Testis (tissue), 2 donors: ENCODE measurements at regions not wholly inside any gene's neighbourhood (a gene's known extent, or its start where the extent isn't known, plus 50 kb on each side); places are given as distances from the start of the nearest gene placed in this dataset.

Experiments
- DNase-seq: peaks from one replicate; pipeline ENCODE4 v3.0.0-alpha.2; 2019
- H3K27ac ChIP-seq, 2 donors: fragments of 200-600 bp; sonication (generic); one replicate each; pipeline ENCODE4 v1.5.1; 2019
- H3K27me3 ChIP-seq: fragments of 200-600 bp; sonication (generic); one replicate; pipeline ENCODE4 v1.5.1; 2019
- H3K36me3 ChIP-seq: fragments of 200-600 bp; sonication (generic); one replicate; pipeline ENCODE4 v1.5.1; 2017; ENCODE audit warnings: low read depth; ENCODE audit errors: missing control alignments
- H3K4me1 ChIP-seq: fragments of 200-600 bp; sonication (generic); one replicate; pipeline ENCODE4 v1.5.1; 2019
- H3K4me3 ChIP-seq, 2 donors: fragments of 200-600 bp; sonication (generic); one replicate each; pipeline ENCODE4 v1.5.1; 2017 to 2019
- H3K9me3 ChIP-seq: fragments of 200-600 bp; sonication (generic); one replicate; pipeline ENCODE4 v1.5.1; 2017
- CTCF ChIP-seq, 3 experiments: fragments of 450-650 bp in 2 of 3; fragments of 200-600 bp in 1 of 3; sonication (generic) in 1 of 3; IDR thresholded peaks; one replicate each; pipeline ENCODE4 v1.5.1; 2016 to 2019; ENCODE audit warnings: antibody characterized with exemption in 3 of 3, mild to moderate bottlenecking in 2 of 3, moderate library complexity in 1 of 3
- POLR2A ChIP-seq: fragments of 450-650 bp; IDR thresholded peaks from one replicate; pipeline ENCODE4 v1.6.1; 2017; ENCODE audit warnings: antibody characterized with exemption, mild to moderate bottlenecking, moderate library complexity
- WGBS, 2 donors: methylation state at CpG; one replicate each; pipeline ENCODE4 v1.1.5; 2018; 5-methylcytosine and 5-hydroxymethylcytosine counted together
- intact Hi-C: fragments of 100-400 bp; cut with DNase I; formaldehyde crosslinking; loops from one replicate; pipeline ENCODE4 v1.15.1; 2023; ENCODE audit warnings: low total_unique reads

- H3K27me3 ChIP-seq, result no peaks in the 10 kb centered on the region
- DNase-seq, result no peak
- intact Hi-C loops, result no loop called here
- H3K4me3 ChIP-seq, result no peak overlapping the region
- no peaks in the 10 kb centered on the region for H3K9me3 ChIP-seq
- H3K36me3 ChIP-seq, result no peaks in the 10 kb centered on the region
- no peak overlapping the region for H3K27ac ChIP-seq
- no peaks in the 10 kb centered on the region for H3K4me1 ChIP-seq
- 89 to 93% methylated on average over 3 of the region's 3 CpGs for WGBS, 2 donors
- TF ChIP-seq POLR2A (no peak), CTCF (IDR thresholded peaks at IDR 0.05) (no peak)
Measured at GRCh38 chr13:38191016-38191415, 158.6 kb upstream of the UFM1 start.

GRCh38 chr13:38180670-38181069 lies 169.0 kb upstream of the UFM1 start:
- TF ChIP-seq POLR2A (no peak), CTCF (IDR thresholded peaks at IDR 0.05) (no peak)
- H3K9me3 ChIP-seq, result no peaks in the 10 kb centered on the region
- DNase-seq, result no peak
- no peaks in the 10 kb centered on the region for H3K4me1 ChIP-seq
- H3K4me3 ChIP-seq, result no peak overlapping the region
- WGBS, 2 donors, result 86 to 87% methylated on average over 1 of the region's 1 CpG
- H3K27ac ChIP-seq, result no peak overlapping the region
- H3K27me3 ChIP-seq, result no peaks in the 10 kb centered on the region
- H3K36me3 ChIP-seq, result no peaks in the 10 kb centered on the region
- intact Hi-C loops, result no loop called here

GRCh38 chr13:38180126-38180525 lies 169.5 kb upstream of the UFM1 start:
- 76 to 95% methylated on average over 1 of the region's 1 CpG for WGBS, 2 donors
- Histone ChIP-seq H3K9me3 (no peaks in the 10 kb centered on the region), H3K4me1 (no peaks in the 10 kb centered on the region), H3K4me3 (no peak overlapping the region), H3K27me3 (no peaks in the 10 kb centered on the region), H3K27ac (no peak overlapping the region), H3K36me3 (no peaks in the 10 kb centered on the region)
- TF ChIP-seq CTCF (IDR thresholded peaks at IDR 0.05), result no peak
- TF ChIP-seq POLR2A, result no peak
- DNase-seq, result no peak
- intact Hi-C loops, result no loop called here

GRCh38 chr13:38176664-38177063 lies 173.0 kb upstream of the UFM1 start:
- TF ChIP-seq CTCF (IDR thresholded peaks at IDR 0.05) (no peak), POLR2A (no peak)
- H3K27ac ChIP-seq, result no peak overlapping the region
- H3K36me3 ChIP-seq, result no peaks in the 10 kb centered on the region
- no peaks in the 10 kb centered on the region for H3K4me1 ChIP-seq
- intact Hi-C loops, result no loop called here
- H3K4me3 ChIP-seq, result no peak overlapping the region
- H3K9me3 ChIP-seq, result no peaks in the 10 kb centered on the region
- no peak for DNase-seq
- no peaks in the 10 kb centered on the region for H3K27me3 ChIP-seq

GRCh38 chr13:38173403-38173802 lies 176.2 kb upstream of the UFM1 start:
- intact Hi-C loops, result no loop called here
- DNase-seq, result no peak
- no peaks in the 10 kb centered on the region for H3K9me3 ChIP-seq
- WGBS, 2 donors, result 86 to 100% methylated on average over 1 of the region's 1 CpG
- H3K36me3 ChIP-seq, result no peaks in the 10 kb centered on the region
- no peak for TF ChIP-seq CTCF (IDR thresholded peaks at IDR 0.05)
- TF ChIP-seq POLR2A, result no peak
- no peak overlapping the region for H3K4me3 ChIP-seq
- H3K27ac ChIP-seq, result no peak overlapping the region
- H3K27me3 ChIP-seq, result no peaks in the 10 kb centered on the region
- no peaks in the 10 kb centered on the region for H3K4me1 ChIP-seq
